ENCODE measurements at regions not wholly inside any gene's neighbourhood (a gene's known extent, or its start where the extent isn't known, plus 50 kb on each side); places are given as distances from the start of the nearest gene placed in this dataset.

DNA sequence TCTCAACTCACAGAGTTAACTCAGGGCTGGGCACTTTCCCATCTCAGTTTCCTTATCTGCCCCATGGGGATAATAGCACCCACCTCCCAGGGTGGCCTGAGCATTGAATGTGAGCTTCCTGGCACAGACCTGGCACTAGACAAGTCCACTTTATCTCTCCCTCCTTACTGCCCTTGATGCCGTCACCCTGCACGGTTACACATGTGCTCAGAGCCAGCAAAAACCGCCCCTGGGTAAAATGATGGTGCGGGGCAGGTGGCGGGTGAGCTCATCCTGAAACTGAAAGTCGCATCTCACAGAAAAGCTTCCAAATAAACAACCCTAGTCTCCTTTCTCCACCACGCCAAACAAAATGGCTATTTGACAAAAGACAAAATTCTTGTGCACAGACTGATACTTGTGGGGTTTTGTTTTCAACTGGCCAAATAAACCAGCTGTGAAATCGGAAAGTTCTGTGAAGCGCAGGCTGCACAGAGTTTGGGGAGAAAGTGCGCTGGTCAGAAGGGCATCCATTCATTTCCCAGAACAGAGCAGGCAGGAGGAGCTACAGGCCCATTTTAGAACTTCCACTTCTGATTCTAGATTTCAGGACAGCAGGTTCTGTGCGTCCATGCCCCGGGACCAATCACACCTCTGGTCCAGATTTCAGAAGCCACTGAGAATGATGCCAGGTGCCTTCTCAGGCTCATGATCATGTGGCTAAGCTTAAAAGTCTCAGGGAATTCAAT is 138.1 kb downstream of the SHANK2 start (continued):
- TF ChIP-seq SIN3A (conservative IDR thresholded peaks at IDR 0.05 in 1 of 2, IDR thresholded peaks at IDR 0.05 in 1 of 2; ENCODE audit: low read depth in 1 of 2, low read length in 2 of 2), result no peak
- TF ChIP-seq NRF1 (IDR thresholded peaks at IDR 0.05; ENCODE audit: low read depth, low read length), result no peak
- TF ChIP-seq FOSL1 (IDR thresholded peaks at IDR 0.05; ENCODE audit: insufficient read depth, low read depth, low read length), result no peak
- no peak for TF ChIP-seq ZNF274 (IDR thresholded peaks at IDR 0.05; ENCODE audit: borderline replicate concordance, extremely low read depth, low read length)

Data from H1 (cell line).